HepG2 (cell line): ENCODE measurements at regions not wholly inside any gene's neighbourhood (a gene's known extent, or its start where the extent isn't known, plus 50 kb on each side); places are given as distances from the start of the nearest gene placed in this dataset.

ENCODE experiments used
- BHLHE40 ChIP-seq: IDR thresholded peaks from 2 replicates; pipeline ENCODE4 v1.6.1; 2011; ENCODE audit warnings: low read length, improper control_type of control experiment
- CTCF ChIP-seq: sonication (generic); formaldehyde crosslinking; IDR thresholded peaks from 2 replicates; pipeline ENCODE4 v1.5.0; 2020; ENCODE audit warnings: mild to moderate bottlenecking, missing genetic modification reagents, moderate library complexity
- MYC ChIP-seq: sonication (generic); formaldehyde crosslinking; IDR thresholded peaks from 2 replicates; pipeline ENCODE4 v1.9.0; 2021; ENCODE audit warnings: missing genetic modification reagents, borderline replicate concordance
- NCOR1 ChIP-seq: fragments of 200-600 bp; sonication (generic); IDR thresholded peaks from 2 replicates; pipeline ENCODE4 v1.7.0; 2017; ENCODE audit warnings: antibody characterized with exemption, low read length, borderline replicate concordance
- NFKBIZ ChIP-seq: IDR thresholded peaks from 2 replicates; pipeline ENCODE4 v1.6.1; 2018; ENCODE audit warnings: missing genetic modification reagents, missing compliant biosample characterization
- ZBTB2 ChIP-seq: sonication (generic); formaldehyde crosslinking; IDR thresholded peaks from 2 replicates; pipeline ENCODE4 v1.8.0; 2022; ENCODE audit warnings: low read depth, missing genetic modification reagents
- ZNF121 ChIP-seq: sonication (generic); formaldehyde crosslinking; IDR thresholded peaks from 2 replicates; pipeline ENCODE4 v1.5.0; 2020; ENCODE audit warnings: mild to moderate bottlenecking, missing genetic modification reagents

GRCh38 chr16:50861970-50862411 lies 120.1 kb downstream of the CYLD start:
- TF ChIP-seq NCOR1 (no peak; the same call in 1 of the 2 replicates), NFKBIZ (CRISPR knock-in tag) (no peak), ZBTB2 (CRISPR knock-in tag) (no peak), CTCF (CRISPR knock-in tag) (no peak), BHLHE40 (no peak), MYC (CRISPR knock-in tag) (no peak), ZNF121 (CRISPR knock-in tag) (no peak)
